ENCODE measurements at regions not wholly inside any gene's neighbourhood (a gene's known extent, or its start where the extent isn't known, plus 50 kb on each side); places are given as distances from the start of the nearest gene placed in this dataset.

- Mint-ChIP-seq H3K4me3 (no peak overlapping the region), H3K27me3 (peaks cover 25% of the 10 kb centered on the region), H3K27ac (no peak overlapping the region), H3K9me3 (peaks cover 2% of the 10 kb centered on the region), H3K36me3 (no peaks in the 10 kb centered on the region), H3K4me1 (peaks cover 10% of the 10 kb centered on the region)
- no peak for DNase-seq
These were observed 469.6 kb downstream of the NPHP4 start for GRCh38 chr1:5522531-5523145.

GRCh38 chr1:5519366-5520135, 472.7 kb downstream of the NPHP4 start:
- DNase-seq = no peak
- Mint-ChIP-seq H3K36me3 (no peaks in the 10 kb centered on the region), H3K4me1 (peaks cover 10% of the 10 kb centered on the region), H3K4me3 (no peak overlapping the region), H3K9me3 (peaks cover 2% of the 10 kb centered on the region), H3K27ac (no peak overlapping the region), H3K27me3 (peaks cover 22% of the 10 kb centered on the region)

- Mint-ChIP-seq H3K27ac (no peak overlapping the region), H3K9me3 (peaks cover 2% of the 10 kb centered on the region), H3K4me3 (no peak overlapping the region), H3K36me3 (no peaks in the 10 kb centered on the region), H3K27me3 (peaks cover 11% of the 10 kb centered on the region), H3K4me1 (peaks cover 3% of the 10 kb centered on the region)
- DNase-seq = no peak
These were observed 475.5 kb downstream of the NPHP4 start for GRCh38 chr1:5516756-5517155.

GRCh38 chr1:5515501-5515900, 476.7 kb downstream of the NPHP4 start:
- H3K9me3 Mint-ChIP-seq = peaks cover 2% of the 10 kb centered on the region
- no peak overlapping the region for H3K4me3 Mint-ChIP-seq
- H3K27me3 Mint-ChIP-seq = peaks cover 9% of the 10 kb centered on the region
- H3K36me3 Mint-ChIP-seq = no peaks in the 10 kb centered on the region
- H3K27ac Mint-ChIP-seq = no peak overlapping the region
- no peak for DNase-seq
- no peaks in the 10 kb centered on the region for H3K4me1 Mint-ChIP-seq

- Mint-ChIP-seq H3K4me1 (peaks cover 3% of the 10 kb centered on the region), H3K4me3 (no peak overlapping the region), H3K36me3 (no peaks in the 10 kb centered on the region), H3K27me3 (peaks cover 3% of the 10 kb centered on the region), H3K9me3 (peaks cover 2% of the 10 kb centered on the region), H3K27ac (no peak overlapping the region)
- peak; percentile 67 for DNase-seq
These were observed 477.6 kb downstream of the NPHP4 start for GRCh38 chr1:5514527-5515183.

- Mint-ChIP-seq H3K4me1 (peaks cover 3% of the 10 kb centered on the region), H3K27ac (no peak overlapping the region), H3K9me3 (peaks cover under 1% of the 10 kb centered on the region), H3K27me3 (peaks cover 3% of the 10 kb centered on the region), H3K36me3 (no peaks in the 10 kb centered on the region), H3K4me3 (no peak overlapping the region)
- DNase-seq = no peak
These were observed 478.2 kb downstream of the NPHP4 start for GRCh38 chr1:5513846-5514526.

GRCh38 chr1:5513179-5513578, 479.0 kb downstream of the NPHP4 start:
- Mint-ChIP-seq H3K4me3 (no peak overlapping the region), H3K4me1 (peaks cover 3% of the 10 kb centered on the region), H3K9me3 (no peaks in the 10 kb centered on the region), H3K27ac (no peak overlapping the region), H3K36me3 (no peaks in the 10 kb centered on the region), H3K27me3 (peaks cover 3% of the 10 kb centered on the region)
- DNase-seq = no peak

- H3K4me3 Mint-ChIP-seq = no peak overlapping the region
- DNase-seq = no peak
These were observed 480.7 kb downstream of the NPHP4 start for GRCh38 chr1:5511381-5512097.

GRCh38 chr1:5509664-5510452, 482.4 kb downstream of the NPHP4 start:
- Mint-ChIP-seq H3K27ac (no peak overlapping the region), H3K9me3 (no peaks in the 10 kb centered on the region), H3K4me1 (peaks cover 3% of the 10 kb centered on the region), H3K4me3 (no peak overlapping the region), H3K27me3 (no peaks in the 10 kb centered on the region), H3K36me3 (no peaks in the 10 kb centered on the region)
- DNase-seq = peak; percentile 45

More at GRCh38 chr1:5511381-5512097, 480.7 kb downstream of the NPHP4 start:
- peaks cover 3% of the 10 kb centered on the region for H3K27me3 Mint-ChIP-seq
- no peak overlapping the region for H3K27ac Mint-ChIP-seq
- H3K9me3 Mint-ChIP-seq = no peaks in the 10 kb centered on the region
- H3K36me3 Mint-ChIP-seq = no peaks in the 10 kb centered on the region
- H3K4me1 Mint-ChIP-seq = peaks cover 3% of the 10 kb centered on the region

- Mint-ChIP-seq H3K27ac (no peak overlapping the region), H3K4me3 (no peak overlapping the region), H3K4me1 (peaks cover 3% of the 10 kb centered on the region), H3K36me3 (no peaks in the 10 kb centered on the region), H3K27me3 (no peaks in the 10 kb centered on the region), H3K9me3 (no peaks in the 10 kb centered on the region)
- DNase-seq = no peak
These were observed 483.4 kb downstream of the NPHP4 start for GRCh38 chr1:5508669-5509330.

GRCh38 chr1:5507340-5507739, 484.9 kb downstream of the NPHP4 start:
- H3K4me3 Mint-ChIP-seq = no peak overlapping the region
- no peak for DNase-seq
- peaks cover 3% of the 10 kb centered on the region for H3K4me1 Mint-ChIP-seq
- no peak overlapping the region for H3K27ac Mint-ChIP-seq
- no peaks in the 10 kb centered on the region for H3K9me3 Mint-ChIP-seq
- H3K36me3 Mint-ChIP-seq = no peaks in the 10 kb centered on the region
- H3K27me3 Mint-ChIP-seq = no peaks in the 10 kb centered on the region

- H3K27ac Mint-ChIP-seq = no peak overlapping the region
- H3K4me1 Mint-ChIP-seq = peaks cover 3% of the 10 kb centered on the region
- no peaks in the 10 kb centered on the region for H3K36me3 Mint-ChIP-seq
- no peaks in the 10 kb centered on the region for H3K9me3 Mint-ChIP-seq
- H3K4me3 Mint-ChIP-seq = no peak overlapping the region
- no peaks in the 10 kb centered on the region for H3K27me3 Mint-ChIP-seq
- no peak for DNase-seq
These were observed 485.6 kb downstream of the NPHP4 start for GRCh38 chr1:5506634-5507033.

GRCh38 chr1:5505944-5506343, 486.3 kb downstream of the NPHP4 start:
- DNase-seq = no peak
- Mint-ChIP-seq H3K36me3 (no peaks in the 10 kb centered on the region), H3K9me3 (no peaks in the 10 kb centered on the region), H3K27ac (no peak overlapping the region), H3K27me3 (no peaks in the 10 kb centered on the region), H3K4me1 (peaks cover 3% of the 10 kb centered on the region), H3K4me3 (no peak overlapping the region)

GRCh38 chr1:5504364-5504740, 487.9 kb downstream of the NPHP4 start:
- Mint-ChIP-seq H3K4me1 (no peaks in the 10 kb centered on the region), H3K36me3 (no peaks in the 10 kb centered on the region), H3K27me3 (no peaks in the 10 kb centered on the region), H3K4me3 (no peak overlapping the region), H3K9me3 (no peaks in the 10 kb centered on the region), H3K27ac (no peak overlapping the region)
- no peak for DNase-seq
